ENCODE measurements at regions not wholly inside any gene's neighbourhood (a gene's known extent, or its start where the extent isn't known, plus 50 kb on each side); places are given as distances from the start of the nearest gene placed in this dataset.

- no peak overlapping the region for H3K27ac ChIP-seq (ENCODE audit: insufficient read length, low read depth, low read length)
- Mint-ChIP-seq H3K4me1 (no peaks in the 10 kb centered on the region), H3K27me3 (ENCODE audit: low read depth) (no peaks in the 10 kb centered on the region), H3K9me3 (no peaks in the 10 kb centered on the region), H3K36me3 (ENCODE audit: insufficient read depth in 1 of 3, low read depth in 3 of 3) (no peaks in the 10 kb centered on the region; a peak in 1 of 7 replicates), H3K27ac (no peak overlapping the region), H3K4me3 (no peak overlapping the region)
- no peak overlapping the region for H3K56ac ChIP-seq (ENCODE audit: insufficient read length, low read depth, low read length)
- H4K91ac ChIP-seq (ENCODE audit: insufficient read length, low read depth, low read length), result no peak overlapping the region
- H3K18ac ChIP-seq (ENCODE audit: insufficient read length, low read depth, low read length), result no peak overlapping the region
- no peak overlapping the region for H2AFZ ChIP-seq (ENCODE audit: low read length)
- H3K4ac ChIP-seq (ENCODE audit: low read depth, low read length), result no peak overlapping the region
- no peak overlapping the region for H3K23ac ChIP-seq (ENCODE audit: insufficient read length, low read depth, low read length)
- H3K9ac ChIP-seq (ENCODE audit: extremely low read depth, insufficient read length, low read length), result no peak overlapping the region
- H4K20me1 ChIP-seq (ENCODE audit: control insufficient read depth, insufficient read depth, insufficient read length), result no peaks in the 10 kb centered on the region
- H3K27me3 ChIP-seq (ENCODE audit: insufficient read depth, low read length), result no peaks in the 10 kb centered on the region
- no peak for TF ChIP-seq CTCF (conservative IDR thresholded peaks at IDR 0.05)
- no peak overlapping the region for H3K4me2 ChIP-seq (ENCODE audit: insufficient read depth, insufficient read length, low read length)
- DNase-seq, result no peak
- H3K23me2 ChIP-seq (ENCODE audit: insufficient read length, low read depth, low read length, poor library complexity, severe bottlenecking), result no peaks in the 10 kb centered on the region
- no peak overlapping the region for H2BK20ac ChIP-seq (ENCODE audit: low read depth, low read length, poor library complexity, severe bottlenecking)
- no peak overlapping the region for H4K5ac ChIP-seq (ENCODE audit: insufficient read length, low read depth, low read length)
- no peak overlapping the region for H3K14ac ChIP-seq (ENCODE audit: insufficient read depth, low read length)
- H3K4me1 ChIP-seq (ENCODE audit: insufficient read depth, low read length), result no peaks in the 10 kb centered on the region
- no peaks in the 10 kb centered on the region for H3K79me1 ChIP-seq (ENCODE audit: insufficient read depth, low read depth, low read length, poor library complexity, severe bottlenecking)
- WGBS (ENCODE audit: extremely low coverage, insufficient read length, low lambda C conversion rate), result no CpG with 5 or more reads among the region's 2 CpGs
- no peak overlapping the region for H2BK15ac ChIP-seq (ENCODE audit: low read depth, low read length)
- no peaks in the 10 kb centered on the region for H3K79me2 ChIP-seq (ENCODE audit: insufficient read depth, low read length)
- no peak overlapping the region for H3T11ph ChIP-seq (ENCODE audit: low read length)
- H2BK5ac ChIP-seq (ENCODE audit: insufficient read length, low read length), result no peak overlapping the region
- H2BK12ac ChIP-seq (ENCODE audit: insufficient read length, low read depth, low read length), result no peak overlapping the region
- H4K8ac ChIP-seq (replicated peaks; ENCODE audit: insufficient read length, low read depth, low read length), result no peak overlapping the region
- no peaks in the 10 kb centered on the region for H3K9me3 ChIP-seq (ENCODE audit: control insufficient read depth, low read depth, low read length)
- H2AK5ac ChIP-seq (ENCODE audit: insufficient read length, low read length), result no peak overlapping the region
- no peak overlapping the region for H2BK120ac ChIP-seq (ENCODE audit: low read depth, low read length, poor library complexity, severe bottlenecking)
Observed at GRCh38 chr6:85355816-85356215, 94.1 kb upstream of the NT5E start.

All from H9 (cell line).